ENCODE measurements at regions not wholly inside any gene's neighbourhood (a gene's known extent, or its start where the extent isn't known, plus 50 kb on each side); places are given as distances from the start of the nearest gene placed in this dataset.

- DNase-seq, result no peak
- Histone ChIP-seq H3K4me3 (no peak overlapping the region), H3K4me1 (peaks cover 10% of the 10 kb centered on the region), H3K27me3 (no peaks in the 10 kb centered on the region), H3K36me3 (ENCODE audit: low read depth, missing control alignments) (no peaks in the 10 kb centered on the region), H3K9me3 (no peaks in the 10 kb centered on the region), H3K27ac (no peak overlapping the region)
- intact Hi-C loops (cut with DNase I; ENCODE audit: low total_unique reads), result no loop called here
- no peak for TF ChIP-seq POLR2A (IDR thresholded peaks at IDR 0.05)
- TF ChIP-seq, protein P1, sequence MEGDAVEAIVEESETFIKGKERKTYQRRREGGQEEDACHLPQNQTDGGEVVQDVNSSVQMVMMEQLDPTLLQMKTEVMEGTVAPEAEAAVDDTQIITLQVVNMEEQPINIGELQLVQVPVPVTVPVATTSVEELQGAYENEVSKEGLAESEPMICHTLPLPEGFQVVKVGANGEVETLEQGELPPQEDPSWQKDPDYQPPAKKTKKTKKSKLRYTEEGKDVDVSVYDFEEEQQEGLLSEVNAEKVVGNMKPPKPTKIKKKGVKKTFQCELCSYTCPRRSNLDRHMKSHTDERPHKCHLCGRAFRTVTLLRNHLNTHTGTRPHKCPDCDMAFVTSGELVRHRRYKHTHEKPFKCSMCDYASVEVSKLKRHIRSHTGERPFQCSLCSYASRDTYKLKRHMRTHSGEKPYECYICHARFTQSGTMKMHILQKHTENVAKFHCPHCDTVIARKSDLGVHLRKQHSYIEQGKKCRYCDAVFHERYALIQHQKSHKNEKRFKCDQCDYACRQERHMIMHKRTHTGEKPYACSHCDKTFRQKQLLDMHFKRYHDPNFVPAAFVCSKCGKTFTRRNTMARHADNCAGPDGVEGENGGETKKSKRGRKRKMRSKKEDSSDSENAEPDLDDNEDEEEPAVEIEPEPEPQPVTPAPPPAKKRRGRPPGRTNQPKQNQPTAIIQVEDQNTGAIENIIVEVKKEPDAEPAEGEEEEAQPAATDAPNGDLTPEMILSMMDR (IDR thresholded peaks at IDR 0.05), result no peak
- 37 to 64% methylated on average over 1 of the region's 1 CpG for WGBS, 2 donors
These were observed 141.4 kb downstream of the PLPP3 start for GRCh38 chr1:56437959-56438358.

DNA sequence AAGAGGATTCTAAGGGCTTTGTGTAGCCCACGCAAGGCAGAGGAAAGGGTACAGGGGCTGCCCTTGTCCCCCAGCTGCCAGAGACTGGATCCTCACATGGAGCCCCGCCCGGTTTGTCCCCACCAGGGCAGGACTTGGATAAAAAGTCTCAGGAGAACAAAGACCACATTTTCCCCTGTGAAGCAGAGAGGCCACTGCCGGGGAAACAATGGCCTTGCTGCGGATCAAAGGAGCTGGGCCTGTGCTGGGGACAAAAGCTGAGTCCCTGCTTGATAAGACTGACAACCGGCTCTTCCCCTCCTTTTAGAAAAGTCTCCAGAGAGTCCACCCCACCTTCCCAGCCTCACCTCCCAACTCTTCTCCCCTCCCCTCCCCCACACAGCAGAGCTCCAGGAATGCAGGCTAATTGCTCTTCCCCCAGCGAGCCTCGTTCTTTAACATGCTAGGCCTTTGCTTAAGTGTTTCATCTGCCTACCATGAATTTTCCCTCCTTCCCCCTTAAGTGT, 142.4 kb downstream of the PLPP3 start:
- Histone ChIP-seq H3K27ac (no peak overlapping the region), H3K4me3 (no peak overlapping the region), H3K36me3 (ENCODE audit: low read depth, missing control alignments) (no peaks in the 10 kb centered on the region), H3K4me1 (peaks cover 10% of the 10 kb centered on the region), H3K27me3 (no peaks in the 10 kb centered on the region), H3K9me3 (no peaks in the 10 kb centered on the region)
- 66 to 86% methylated on average over 8 of the region's 8 CpGs for WGBS, 2 donors
- intact Hi-C loops (cut with DNase I; ENCODE audit: low total_unique reads), result no loop called here
- TF ChIP-seq POLR2A (IDR thresholded peaks at IDR 0.05), result no peak
- TF ChIP-seq, protein P1 (IDR thresholded peaks at IDR 0.05), result no peak
- DNase-seq, result peak; percentile 36

DNA sequence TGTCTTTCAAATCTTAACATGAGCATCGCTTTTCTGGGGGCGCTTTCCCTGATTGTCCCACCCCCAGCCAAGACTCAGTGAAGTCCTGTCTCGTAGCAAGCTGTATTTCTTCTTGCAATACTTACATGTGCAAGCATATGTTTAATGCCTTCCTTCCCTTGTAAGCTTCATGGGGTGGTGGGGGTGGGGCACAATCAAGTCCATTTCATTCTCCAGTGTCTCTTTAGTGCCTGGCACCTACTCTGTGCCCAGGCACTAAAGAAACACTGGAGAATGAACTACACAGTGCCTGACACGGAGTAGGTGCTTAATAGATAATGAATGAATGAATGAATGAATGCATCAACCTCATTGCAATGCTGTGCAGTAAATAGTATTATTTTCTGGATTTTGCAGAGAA, 143.1 kb downstream of the PLPP3 start:
- intact Hi-C loops (cut with DNase I; ENCODE audit: low total_unique reads), result no loop called here
- Histone ChIP-seq H3K27me3 (no peaks in the 10 kb centered on the region), H3K4me1 (peaks cover 10% of the 10 kb centered on the region), H3K36me3 (ENCODE audit: low read depth, missing control alignments) (no peaks in the 10 kb centered on the region), H3K9me3 (no peaks in the 10 kb centered on the region), H3K27ac (no peak overlapping the region), H3K4me3 (no peak overlapping the region)
- 82 to 91% methylated on average over 4 of the region's 4 CpGs for WGBS, 2 donors
- TF ChIP-seq, protein P1 (IDR thresholded peaks at IDR 0.05), result no peak
- no peak for TF ChIP-seq POLR2A (IDR thresholded peaks at IDR 0.05)
- DNase-seq, result no peak

GRCh38 chr1:56435434-56436262, 143.7 kb downstream of the PLPP3 start:
- Histone ChIP-seq H3K9me3 (no peaks in the 10 kb centered on the region), H3K4me3 (no peak overlapping the region), H3K27ac (no peak overlapping the region), H3K27me3 (no peaks in the 10 kb centered on the region), H3K36me3 (ENCODE audit: low read depth, missing control alignments) (no peaks in the 10 kb centered on the region), H3K4me1 (peaks cover 10% of the 10 kb centered on the region)
- 42 to 69% methylated on average over 1 to 2 of the region's 2 CpGs for WGBS, 2 donors
- intact Hi-C loops (cut with DNase I; ENCODE audit: low total_unique reads), result no loop called here
- TF ChIP-seq, protein P1 (IDR thresholded peaks at IDR 0.05), result no peak
- TF ChIP-seq POLR2A (IDR thresholded peaks at IDR 0.05), result no peak
- DNase-seq, result peak; percentile 65

- peaks cover 10% of the 10 kb centered on the region for H3K4me1 ChIP-seq
- TF ChIP-seq, protein P1 (IDR thresholded peaks at IDR 0.05), result no peak
- no peak for TF ChIP-seq POLR2A (IDR thresholded peaks at IDR 0.05)
These were observed 144.6 kb downstream of the PLPP3 start for GRCh38 chr1:56434740-56435139.

More at GRCh38 chr1:56434740-56435139, 144.6 kb downstream of the PLPP3 start:
- Histone ChIP-seq H3K9me3 (no peaks in the 10 kb centered on the region), H3K27ac (no peak overlapping the region), H3K36me3 (ENCODE audit: low read depth, missing control alignments) (no peaks in the 10 kb centered on the region), H3K27me3 (no peaks in the 10 kb centered on the region), H3K4me3 (no peak overlapping the region)
- intact Hi-C loops (cut with DNase I; ENCODE audit: low total_unique reads), result no loop called here
- DNase-seq, result no peak
- 88 to 98% methylated on average over 4 of the region's 4 CpGs for WGBS, 2 donors

All from testis (tissue), 2 donors.